NCI-H2227 (cell line): ENCODE measurements at regions not wholly inside any gene's neighbourhood (a gene's known extent, or its start where the extent isn't known, plus 50 kb on each side); places are given as distances from the start of the nearest gene placed in this dataset.

Experiments used
- DNase-seq: peaks from one replicate; lab custom pipeline; 2025; ENCODE audit not compliant: unreplicated experiment; lab: John Stamatoyannopoulos, UW

DNA sequence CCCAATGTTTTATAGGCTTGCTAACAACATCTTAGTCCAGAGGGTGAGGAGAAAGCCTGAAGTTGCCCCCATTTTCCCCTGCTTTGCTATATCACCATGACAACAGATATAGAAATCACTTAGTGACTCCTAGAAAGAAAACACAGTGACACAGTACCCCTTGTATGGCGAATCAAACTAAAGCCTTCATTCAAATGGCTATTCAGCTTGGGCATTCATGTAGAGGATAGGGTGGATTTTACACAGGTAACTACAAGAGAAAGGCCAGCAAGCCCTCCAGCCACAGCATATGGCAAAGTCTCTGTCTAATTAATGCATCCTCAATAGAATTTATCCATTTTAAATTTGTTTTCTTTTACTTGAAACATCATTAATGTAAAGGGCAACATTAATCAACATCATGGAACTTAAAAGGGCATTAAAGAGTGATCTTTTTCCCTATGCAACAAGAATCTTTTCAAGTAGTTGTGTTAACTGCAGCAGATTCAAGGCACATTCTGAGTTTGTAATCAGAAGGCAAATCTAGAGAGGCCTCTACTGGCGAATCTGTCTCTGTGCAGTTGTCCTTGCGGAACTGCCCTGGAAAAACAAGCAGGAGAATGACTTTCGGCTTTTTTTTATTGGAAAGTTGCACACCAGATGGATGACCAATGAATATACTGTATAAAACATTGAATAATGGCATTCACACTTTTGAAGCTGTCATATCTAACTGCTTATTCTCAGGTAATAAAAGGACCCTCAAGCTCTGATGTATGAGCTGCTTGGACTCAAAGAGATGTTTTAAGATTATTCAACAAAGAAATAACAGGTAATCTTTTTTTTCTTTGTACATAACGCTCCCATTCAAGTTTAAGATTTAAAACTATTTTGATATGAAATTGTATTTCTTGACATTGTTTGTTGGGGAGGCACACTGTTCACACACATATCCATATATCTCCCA lies 621.7 kb upstream of the AGTR1 start:
- DNase-seq = no peak

DNA sequence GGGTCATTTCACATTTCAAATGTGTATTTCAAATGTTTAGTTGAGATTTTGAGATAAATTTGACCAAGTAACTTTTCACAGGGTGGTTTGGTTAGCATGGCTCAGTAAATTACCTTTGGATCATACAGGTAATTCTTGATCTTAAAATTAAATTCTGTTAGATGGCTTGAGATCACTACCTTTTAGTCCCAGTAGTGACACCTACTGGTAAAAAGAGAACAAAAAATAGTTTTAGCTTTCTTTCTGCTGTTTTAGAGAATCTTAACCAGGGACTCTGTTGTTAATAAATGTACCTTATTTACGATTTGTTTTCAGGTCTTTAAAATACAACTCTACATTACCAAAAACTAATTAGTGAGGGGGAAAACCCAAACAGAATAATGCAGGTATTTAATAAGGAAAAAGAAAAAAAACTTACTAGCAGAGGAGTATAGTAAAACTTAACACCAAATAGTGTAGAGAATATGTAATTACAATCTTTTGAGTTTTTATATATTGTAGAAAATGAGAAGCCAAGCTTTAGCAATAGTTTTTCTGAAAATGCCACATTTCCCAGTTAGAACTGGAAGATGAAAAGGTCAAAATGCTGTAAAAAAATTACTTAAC lies 620.3 kb upstream of the AGTR1 start:
- DNase-seq = no peak

DNA sequence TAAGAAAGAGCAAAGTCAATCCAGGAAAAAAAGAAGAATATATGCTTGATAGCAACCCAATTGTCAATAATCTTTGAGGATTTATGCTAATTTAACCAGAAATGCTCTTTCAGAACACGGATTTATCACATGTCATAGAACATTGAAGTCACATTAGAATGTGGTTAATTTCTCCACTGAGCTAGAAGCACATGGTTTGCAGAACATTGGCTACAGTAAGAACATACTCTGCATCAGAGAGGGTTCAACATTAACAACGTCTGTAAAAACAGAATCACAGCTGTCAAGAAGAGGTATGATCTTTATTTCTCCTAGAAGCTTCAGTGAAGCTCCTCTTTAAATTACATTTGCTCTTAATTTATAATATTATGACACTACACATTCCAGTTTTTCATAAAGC lies 619.7 kb upstream of the AGTR1 start:
- DNase-seq = no peak

- no peak for DNase-seq
Measured at GRCh38 chr3:148078658-148079057, 619.0 kb upstream of the AGTR1 start.

GRCh38 chr3:148079370-148079769 lies 618.3 kb upstream of the AGTR1 start:
- DNase-seq = no peak

DNA sequence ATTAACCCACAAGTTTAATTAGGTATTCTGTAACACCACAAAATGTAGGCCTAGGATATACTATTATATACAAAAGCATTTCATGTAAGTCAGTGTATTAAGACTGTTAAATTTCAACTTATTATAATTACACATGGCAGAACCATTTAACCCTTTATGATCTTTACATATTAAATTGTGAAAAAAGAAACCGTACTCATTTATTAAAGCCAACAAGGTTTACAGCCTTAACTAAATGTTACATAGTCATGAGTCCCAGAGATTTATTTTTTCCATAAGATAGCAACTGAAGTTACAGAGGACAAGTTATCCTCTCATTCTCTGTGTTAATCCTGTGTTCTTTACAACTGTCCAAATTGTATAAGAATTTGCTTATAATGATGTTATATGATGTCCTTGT lies 615.8 kb upstream of the AGTR1 start:
- no peak for DNase-seq

DNA sequence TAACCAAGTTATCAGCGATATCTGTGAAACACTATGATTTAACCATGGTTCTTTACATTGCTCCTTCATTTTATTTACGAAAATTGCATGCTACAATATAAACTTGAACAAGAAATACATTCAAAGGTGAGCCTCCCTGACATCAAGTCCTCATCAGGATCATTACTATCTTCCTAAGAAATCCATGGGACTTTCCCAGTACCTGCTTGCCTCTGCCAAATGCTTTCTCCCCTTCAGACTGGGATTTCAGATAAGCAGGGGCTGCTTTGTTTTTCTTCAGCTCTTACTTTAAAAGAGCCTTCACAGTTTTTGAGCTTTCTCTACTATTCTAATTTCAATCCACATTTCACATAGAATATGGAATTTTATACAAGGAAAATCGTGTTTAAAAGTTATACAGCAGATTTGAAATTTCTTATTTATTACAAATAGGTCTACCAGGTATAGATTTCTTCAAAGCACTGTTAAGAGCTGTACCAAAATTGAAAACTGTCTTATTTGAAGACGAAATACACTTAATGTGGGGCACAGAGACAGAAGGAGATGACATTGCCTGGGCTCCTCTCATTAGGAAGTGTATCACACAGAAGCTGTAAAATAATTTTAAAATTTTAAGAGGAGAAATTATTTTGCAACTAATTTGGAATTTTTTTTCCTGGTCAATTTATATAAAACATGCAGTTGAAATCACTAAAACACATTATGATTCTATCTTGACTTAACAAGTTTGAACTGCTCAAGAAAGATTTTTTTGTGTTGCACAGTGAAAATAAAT lies 615.0 kb upstream of the AGTR1 start:
- no peak for DNase-seq

DNA sequence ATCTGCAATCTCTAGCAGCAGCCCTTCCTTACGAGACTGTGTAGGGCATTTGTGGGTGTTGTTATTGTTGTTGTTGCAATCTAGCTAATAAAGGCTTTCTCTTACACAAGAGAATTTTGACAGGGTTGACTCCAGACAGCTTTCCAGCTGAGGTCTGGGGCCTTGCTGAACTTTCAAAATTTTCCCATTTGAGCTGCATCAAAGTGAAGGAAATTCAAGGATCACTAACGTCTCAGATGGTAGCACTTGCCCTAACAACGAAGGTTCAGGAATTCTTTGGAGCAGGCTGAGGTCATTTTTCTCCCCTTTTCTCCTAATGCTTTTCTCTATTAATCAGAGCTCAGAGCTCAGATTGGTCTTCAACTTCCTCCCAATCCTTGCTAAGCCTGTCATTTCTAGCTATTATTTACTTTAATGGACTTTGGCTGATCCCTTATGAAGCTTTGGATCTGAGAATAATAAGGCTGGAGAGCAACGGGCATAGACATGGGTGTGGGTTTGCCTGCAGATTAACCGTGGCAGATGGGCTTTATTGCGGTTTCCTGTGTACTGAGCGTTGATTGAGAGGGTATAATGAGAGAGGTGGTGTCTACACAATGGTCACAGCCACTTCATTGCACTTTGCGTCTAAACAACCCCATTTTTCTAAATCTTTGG lies 614.0 kb upstream of the AGTR1 start:
- no peak for DNase-seq

GRCh38 chr3:148084931-148085330 lies 612.8 kb upstream of the AGTR1 start:
- DNase-seq = no peak

DNA sequence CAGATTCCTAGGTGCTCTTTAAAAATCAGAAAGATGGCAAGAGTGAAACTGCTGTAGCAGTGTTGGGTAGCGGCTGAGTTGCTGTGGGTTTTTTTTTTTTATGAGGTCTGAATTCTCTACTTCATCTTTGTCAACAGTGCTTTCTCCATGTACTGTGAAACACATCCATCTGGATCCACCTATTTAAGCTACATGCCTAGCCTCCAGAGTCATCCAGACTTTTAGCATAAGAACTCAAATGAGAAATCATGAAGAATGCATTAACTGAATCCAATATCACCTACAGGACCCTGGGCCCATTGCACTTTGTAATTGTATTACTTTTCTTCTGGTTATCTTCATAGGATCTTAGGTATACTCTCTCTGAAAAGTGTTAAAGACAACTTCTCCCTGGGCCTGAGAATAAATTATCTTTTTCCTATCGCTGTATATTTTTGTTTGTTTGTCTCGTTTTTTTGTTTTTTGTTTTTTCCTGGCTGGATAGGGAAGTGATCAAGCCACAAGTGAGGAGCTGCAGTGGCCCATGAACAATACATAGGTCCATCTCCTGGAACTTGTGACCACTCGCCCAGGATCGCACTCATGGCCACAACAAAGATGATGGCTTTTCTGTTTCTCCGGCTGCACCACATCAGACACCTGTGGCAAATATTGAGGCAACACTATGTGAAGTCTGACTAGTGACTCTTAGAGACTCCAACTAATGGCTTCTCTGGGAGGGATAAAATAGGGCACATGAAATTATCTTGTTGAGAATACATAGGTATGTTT lies 609.9 kb upstream of the AGTR1 start:
- no peak for DNase-seq

DNA sequence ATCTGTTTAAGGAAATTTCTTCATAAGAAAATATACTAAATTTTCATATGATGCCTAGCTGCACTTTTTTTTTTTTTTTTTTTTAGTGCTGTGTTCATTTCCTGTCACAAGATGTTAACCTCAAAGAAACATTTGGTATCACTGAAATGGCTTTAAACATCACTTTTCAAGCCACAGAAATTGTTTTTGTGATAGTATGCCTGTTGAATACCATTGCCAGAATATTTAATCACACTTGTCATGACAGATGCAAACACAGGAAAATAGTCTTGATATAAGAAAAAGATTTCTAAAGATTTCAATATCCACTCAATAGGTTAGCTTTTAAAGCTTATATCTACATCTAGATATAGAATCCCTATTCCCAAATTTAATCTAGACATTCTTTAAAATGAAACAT lies 608.5 kb upstream of the AGTR1 start:
- no peak for DNase-seq

DNA sequence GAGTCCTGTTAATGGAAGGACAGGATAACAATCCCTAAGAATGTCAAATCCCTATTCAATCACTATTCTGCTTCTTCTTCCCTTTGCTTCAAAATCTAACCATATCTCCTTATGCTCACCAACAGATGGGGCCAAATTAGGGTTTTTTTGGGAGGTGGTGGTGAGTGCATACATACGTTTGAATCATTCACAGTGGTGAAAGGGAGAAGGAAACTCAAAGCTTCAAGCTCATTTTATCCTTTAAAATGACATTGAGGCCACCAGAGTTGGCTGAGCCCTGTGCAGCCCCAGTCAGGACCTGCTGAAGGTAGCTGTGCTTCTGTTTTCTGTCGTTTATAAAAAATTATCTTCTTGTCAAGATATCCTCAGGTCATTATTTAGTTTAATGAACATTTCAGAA lies 607.5 kb upstream of the AGTR1 start:
- DNase-seq = no peak

DNA sequence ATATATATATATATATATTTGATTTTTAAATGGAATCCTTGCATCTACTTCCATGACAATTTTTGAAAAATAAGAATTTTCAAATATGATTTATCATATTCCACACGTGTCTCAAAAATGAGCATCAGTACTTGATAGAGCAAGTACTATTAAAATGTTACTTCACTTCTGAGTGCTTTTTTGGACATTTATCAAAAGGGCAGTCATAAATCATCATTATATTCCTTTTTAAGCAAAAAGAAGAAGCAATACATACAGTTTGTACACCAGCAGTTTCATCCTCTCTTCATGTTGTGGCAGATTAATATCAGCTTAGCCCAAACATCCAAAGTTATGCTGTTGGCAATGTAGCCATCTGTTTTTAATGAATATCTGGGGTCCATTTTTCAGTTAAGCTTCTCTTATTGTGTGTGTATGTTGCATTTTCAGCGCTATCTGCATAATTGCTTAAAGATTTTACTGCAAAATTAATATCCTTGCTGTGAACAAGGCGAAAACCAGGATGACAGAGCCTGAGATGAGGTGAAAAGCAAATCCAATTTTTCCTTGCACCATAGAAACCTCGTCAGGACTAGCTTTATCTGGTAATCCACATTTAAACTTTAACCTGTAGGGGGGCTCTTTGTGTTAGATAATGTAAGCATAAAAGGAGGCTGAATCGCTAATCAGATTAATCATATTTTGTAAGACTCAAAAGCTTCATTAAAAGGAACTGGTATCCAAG lies 604.9 kb upstream of the AGTR1 start:
- no peak for DNase-seq

GRCh38 chr3:148093753-148094152 lies 604.0 kb upstream of the AGTR1 start:
- DNase-seq = no peak

GRCh38 chr3:148095962-148096361 lies 601.7 kb upstream of the AGTR1 start:
- DNase-seq = no peak

DNA sequence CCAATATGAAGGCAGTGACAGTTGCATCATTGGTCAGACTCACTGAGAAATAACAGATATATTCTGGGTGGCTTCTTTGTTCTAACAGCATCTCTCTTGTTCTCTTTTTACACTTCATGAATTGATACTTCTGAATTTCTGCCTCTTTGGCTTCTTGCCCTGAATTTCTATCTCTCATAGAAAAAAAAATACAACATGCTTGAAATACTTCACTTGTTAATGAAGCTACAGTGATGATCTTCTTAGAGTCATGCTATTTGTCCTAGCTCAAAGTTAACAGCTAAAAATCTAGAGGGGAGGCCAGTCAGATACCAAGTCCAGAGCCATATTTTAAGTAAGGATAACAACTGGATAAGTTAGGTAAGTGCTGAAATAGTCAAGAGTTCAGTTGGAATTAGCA lies 597.2 kb upstream of the AGTR1 start:
- DNase-seq = no peak

GRCh38 chr3:148101061-148101460 lies 596.6 kb upstream of the AGTR1 start:
- no peak for DNase-seq

DNA sequence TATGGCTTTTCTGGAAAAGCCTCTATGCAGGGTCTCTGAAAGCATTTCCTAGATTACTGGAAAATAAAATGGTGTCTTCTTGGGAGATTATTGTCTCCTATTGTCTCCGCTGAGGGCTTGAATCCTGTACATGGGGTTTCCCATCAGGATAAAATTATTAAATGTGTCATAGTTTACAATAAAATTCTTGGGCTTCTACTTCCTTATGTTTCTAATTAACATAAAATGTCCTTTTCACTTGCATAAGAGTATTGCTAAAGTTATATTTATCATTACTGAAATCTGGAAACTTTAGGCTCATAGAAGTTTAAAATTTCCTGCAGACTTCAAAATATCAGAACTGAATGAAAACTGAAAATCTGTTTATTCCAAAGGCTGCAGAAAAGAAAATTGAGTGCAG lies 595.5 kb upstream of the AGTR1 start:
- DNase-seq = no peak

DNA sequence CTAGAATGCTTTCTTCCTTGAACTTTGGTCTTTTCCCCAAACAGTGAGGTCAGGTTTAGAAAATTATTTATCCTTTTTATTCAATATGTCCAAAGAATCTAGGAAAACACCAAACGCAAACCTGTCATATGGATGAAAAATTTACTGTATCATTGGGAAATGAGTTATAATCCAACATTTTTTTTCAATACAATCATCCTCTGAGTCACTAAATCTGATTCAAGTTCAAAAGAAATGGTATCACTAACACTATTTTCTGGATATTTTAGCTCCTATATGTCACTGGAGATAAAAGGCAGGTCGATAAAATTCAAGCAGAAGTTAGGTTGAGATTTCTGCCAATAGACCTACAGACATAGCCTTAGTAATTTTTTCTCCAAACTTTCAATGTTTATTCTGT lies 591.6 kb upstream of the AGTR1 start:
- no peak for DNase-seq

- DNase-seq = no peak
Measured at GRCh38 chr3:148126956-148127355, 570.7 kb upstream of the AGTR1 start.
